ENCODE measurements at regions not wholly inside any gene's neighbourhood (a gene's known extent, or its start where the extent isn't known, plus 50 kb on each side); places are given as distances from the start of the nearest gene placed in this dataset.
"Not testable (repeated sequence)": the region's sequence is repeated elsewhere in the genome, so short reads cannot be mapped to it uniquely, and the experiment has no call there.

- CTCF ChIA-PET, result no interaction called here
Observed at GRCh38 chr1:103469801-103470200, 55.7 kb upstream of the RNPC3 start.

GRCh38 chr1:103467100-103467499 is 58.4 kb upstream of the RNPC3 start:
- CTCF ChIA-PET, result no interaction called here
- POLR2A ChIA-PET, result no interaction called here

More at GRCh38 chr1:103469801-103470200, 55.7 kb upstream of the RNPC3 start:
- POLR2A ChIA-PET, result no interaction called here

- POLR2A ChIA-PET, result no interaction called here
- CTCF ChIA-PET, result interaction anchor here (0.5 kb wide), 1 partner anchor 837 kb away, joined by 3 read pairs; no protein-coding TSS in a partner anchor
Observed at GRCh38 chr1:103461161-103462105, 64.1 kb upstream of the RNPC3 start.

- CTCF ChIA-PET, result no interaction called here
- POLR2A ChIA-PET, result no interaction called here
Observed at GRCh38 chr1:103460511-103460910, 65.0 kb upstream of the RNPC3 start.

- ChIA-PET CTCF (no interaction called here), POLR2A (no interaction called here)
Observed at GRCh38 chr1:103459346-103459745, 66.2 kb upstream of the RNPC3 start.

GRCh38 chr1:103457886-103458455 is 67.5 kb upstream of the RNPC3 start:
- ChIA-PET CTCF (no interaction called here), POLR2A (no interaction called here)

GRCh38 chr1:103448560-103448959 is 76.9 kb upstream of the RNPC3 start:
- ChIA-PET CTCF (no interaction called here), POLR2A (no interaction called here)

- CTCF ChIA-PET, result no interaction called here
- POLR2A ChIA-PET, result no interaction called here
Observed at GRCh38 chr1:103447471-103447870, 78.0 kb upstream of the RNPC3 start.

GRCh38 chr1:103441342-103441741 is 84.2 kb upstream of the RNPC3 start:
- ChIA-PET CTCF (no interaction called here), POLR2A (no interaction called here)

- POLR2A ChIA-PET, CTCF ChIA-PET: not testable (repeated sequence)
Observed at GRCh38 chr1:103436568-103437100, 88.9 kb upstream of the RNPC3 start.

- POLR2A ChIA-PET, result no interaction called here
Observed at GRCh38 chr1:103435443-103435842, 90.1 kb upstream of the RNPC3 start.

GRCh38 chr1:103424650-103425049 is 100.8 kb upstream of the RNPC3 start:
- POLR2A ChIA-PET, result no interaction called here
- CTCF ChIA-PET, result no interaction called here

More at GRCh38 chr1:103435443-103435842, 90.1 kb upstream of the RNPC3 start:
- CTCF ChIA-PET, result no interaction called here

- ChIA-PET POLR2A (no interaction called here), CTCF (no interaction called here)
Observed at GRCh38 chr1:103416681-103417286, 108.7 kb upstream of the RNPC3 start.

- ChIA-PET POLR2A (no interaction called here), CTCF (no interaction called here)
Observed at GRCh38 chr1:103387898-103388297, 137.6 kb upstream of the RNPC3 start.

GRCh38 chr1:103373991-103374390 is 151.5 kb upstream of the RNPC3 start:
- ChIA-PET POLR2A (no interaction called here), CTCF (no interaction called here)

- CTCF ChIA-PET, result no interaction called here
Observed at GRCh38 chr1:103372866-103373265, 152.6 kb upstream of the RNPC3 start.

GRCh38 chr1:103371234-103371633 is 154.3 kb upstream of the RNPC3 start:
- ChIA-PET POLR2A (no interaction called here), CTCF (no interaction called here)

More at GRCh38 chr1:103372866-103373265, 152.6 kb upstream of the RNPC3 start:
- POLR2A ChIA-PET, result no interaction called here

- ChIA-PET CTCF (no interaction called here), POLR2A (no interaction called here)
Observed at GRCh38 chr1:103367186-103367585, 158.3 kb upstream of the RNPC3 start.

- POLR2A ChIA-PET, result no interaction called here
- CTCF ChIA-PET, result no interaction called here
Observed at GRCh38 chr1:103365860-103366569, 159.5 kb upstream of the RNPC3 start.

- POLR2A ChIA-PET, result no interaction called here
- CTCF ChIA-PET, result no interaction called here
Observed at GRCh38 chr1:103363008-103363365, 162.5 kb upstream of the RNPC3 start.

Data from activated CD8-positive, alpha-beta memory T cell treated with anti-CD3 and anti-CD28 coated beads for 36 hours (primary cell).